ENCODE measurements at regions not wholly inside any gene's neighbourhood (a gene's known extent, or its start where the extent isn't known, plus 50 kb on each side); places are given as distances from the start of the nearest gene placed in this dataset.
A peak's percentile ranks its signal among the peaks of the same experiment; 100 is the strongest.

DNA sequence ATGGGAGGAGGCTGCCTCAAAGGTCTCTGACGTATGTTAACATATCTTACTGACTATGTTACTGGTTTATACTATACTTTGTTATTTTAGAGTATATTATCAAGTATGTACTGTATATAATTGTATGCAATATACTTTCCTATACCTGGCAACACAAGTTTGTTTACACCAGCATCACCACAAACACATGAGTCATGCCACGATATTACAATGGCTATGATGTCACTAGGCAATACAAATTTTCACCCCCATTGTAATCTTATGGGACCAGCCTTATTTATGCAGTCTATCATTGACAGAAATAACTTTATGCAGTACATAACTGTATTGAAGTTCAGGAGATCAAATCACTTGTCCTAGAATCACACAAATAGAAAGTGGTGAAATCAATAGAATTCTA is 329.9 kb upstream of the SLC7A11 start:
- Histone ChIP-seq H2AFZ (ENCODE audit: low read depth, low read length) (no peak overlapping the region), H3K27me3 (ENCODE audit: control insufficient read depth in 2 of 2, insufficient read depth in 2 of 2, low read length in 2 of 2) (peaks cover 0 to 2% of the 10 kb centered on the region in 2 experiments), H3K9me3 (replicated peaks; ENCODE audit: control insufficient read depth, insufficient read depth, low read length) (no peaks in the 10 kb centered on the region), H3K79me2 (ENCODE audit: control insufficient read depth, insufficient read depth, low read length) (no peaks in the 10 kb centered on the region), H3K27ac (ENCODE audit: insufficient read depth, low read depth, low read length) (no peak overlapping the region), H3K4me1 (ENCODE audit: control insufficient read depth, extremely low read depth, insufficient read depth, low read length) (no peaks in the 10 kb centered on the region), H3K9me1 (replicated peaks; ENCODE audit: control insufficient read depth, extremely low read depth, insufficient read depth, low read length) (no peaks in the 10 kb centered on the region), H3K4me2 (ENCODE audit: insufficient read depth, low read length) (no peak overlapping the region), H3K36me3 (ENCODE audit: control insufficient read depth in 2 of 2, extremely low read depth in 1 of 2, insufficient read depth in 2 of 2, low read length in 2 of 2) (no peaks in the 10 kb centered on the region), H3K4me3 (replicated peaks in 1 of 3; ENCODE audit: insufficient read depth in 1 of 3, low read depth in 1 of 3, low read length in 3 of 3) (no peak overlapping the region), H4K20me1 (replicated peaks; ENCODE audit: control insufficient read depth, extremely low read depth, insufficient read depth, low read length) (no peaks in the 10 kb centered on the region), H3K9ac (replicated peaks; ENCODE audit: extremely low read depth, insufficient read depth, low read length) (no peak overlapping the region)
- POLR2A ChIA-PET = no interaction called here
- peak; percentile 9 for DNase-seq (ENCODE audit: low read depth, low spot score)
- intact Hi-C loops (cut with micrococcal nuclease) = no loop called here
- dilution Hi-C loops (cut with MboI; ENCODE audit: extremely low pct_ligation_motif_present, low sequenced_read_pairs) = no loop called here
- TF ChIP-seq MYC (IDR thresholded peaks at IDR 0.05; ENCODE audit: low read depth, low read length) (no peak), JUN (IDR thresholded peaks at IDR 0.05; ENCODE audit: borderline replicate concordance, insufficient read depth, insufficient read length, low read depth) (peak; percentile 67)
- TF ChIP-seq, protein P1, sequence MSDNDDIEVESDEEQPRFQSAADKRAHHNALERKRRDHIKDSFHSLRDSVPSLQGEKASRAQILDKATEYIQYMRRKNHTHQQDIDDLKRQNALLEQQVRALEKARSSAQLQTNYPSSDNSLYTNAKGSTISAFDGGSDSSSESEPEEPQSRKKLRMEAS (IDR thresholded peaks at IDR 0.05; ENCODE audit: insufficient read depth, insufficient read length) = no peak
- no peak for FAIRE-seq
- no TSS peak for BruUV-seq (replicated peaks)
- CTCF ChIA-PET = no interaction called here

DNA sequence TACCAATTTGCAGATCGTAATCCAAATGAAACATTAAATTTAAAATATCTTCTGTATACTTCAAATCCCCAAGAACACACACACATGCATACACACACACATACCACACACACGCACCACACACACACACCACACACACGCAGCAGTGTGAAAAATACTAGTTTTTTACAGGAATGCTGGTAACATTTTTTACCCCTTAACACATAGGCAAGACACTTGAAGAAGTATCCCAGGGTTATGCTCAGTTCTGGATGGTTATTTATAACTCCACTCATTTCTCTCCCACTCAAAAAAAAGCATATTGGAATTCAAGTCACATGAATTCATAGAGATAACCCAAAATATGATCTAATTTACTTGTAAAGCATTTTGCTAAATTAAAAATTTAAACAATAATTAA is 325.5 kb upstream of the SLC7A11 start:
- H3K9me1 ChIP-seq (replicated peaks; ENCODE audit: control insufficient read depth, extremely low read depth, insufficient read depth, low read length) = no peaks in the 10 kb centered on the region
- no peak overlapping the region for H3K9ac ChIP-seq (replicated peaks; ENCODE audit: extremely low read depth, insufficient read depth, low read length)
- intact Hi-C loops (cut with micrococcal nuclease) (no loop called here), dilution Hi-C loops (cut with MboI; ENCODE audit: extremely low pct_ligation_motif_present, low sequenced_read_pairs) (no loop called here)
- FAIRE-seq (no peak), DNase-seq (ENCODE audit: low read depth, low spot score) (no peak)
- H3K4me3 ChIP-seq (replicated peaks in 1 of 3; ENCODE audit: insufficient read depth in 1 of 3, low read depth in 1 of 3, low read length in 3 of 3) = no peak overlapping the region
- no peaks in the 10 kb centered on the region for H4K20me1 ChIP-seq (replicated peaks; ENCODE audit: control insufficient read depth, extremely low read depth, insufficient read depth, low read length)
- BruUV-seq (replicated peaks) = no TSS peak
- no peaks in the 10 kb centered on the region for H3K27me3 ChIP-seq (ENCODE audit: control insufficient read depth in 2 of 2, insufficient read depth in 2 of 2, low read length in 2 of 2)
- H3K36me3 ChIP-seq (ENCODE audit: control insufficient read depth in 2 of 2, extremely low read depth in 1 of 2, insufficient read depth in 2 of 2, low read length in 2 of 2) = no peaks in the 10 kb centered on the region
- ChIA-PET CTCF (interaction anchor here (1.2 kb wide), 1 partner anchor 12 kb away, joined by 3 read pairs; no protein-coding TSS in a partner anchor), POLR2A (no interaction called here)
- H3K4me1 ChIP-seq (ENCODE audit: control insufficient read depth, extremely low read depth, insufficient read depth, low read length) = peaks cover 3% of the 10 kb centered on the region
- no peaks in the 10 kb centered on the region for H3K79me2 ChIP-seq (ENCODE audit: control insufficient read depth, insufficient read depth, low read length)
- H3K9me3 ChIP-seq (replicated peaks; ENCODE audit: control insufficient read depth, insufficient read depth, low read length) = no peaks in the 10 kb centered on the region
- no peak overlapping the region for H3K27ac ChIP-seq (ENCODE audit: insufficient read depth, low read depth, low read length)
- no peak for TF ChIP-seq MYC (IDR thresholded peaks at IDR 0.05; ENCODE audit: low read depth, low read length)
- TF ChIP-seq FOS (IDR thresholded peaks at IDR 0.05; ENCODE audit: borderline replicate concordance, insufficient read depth, low read length) = no peak
- no peak for TF ChIP-seq EZH2 (IDR thresholded peaks at IDR 0.05; ENCODE audit: borderline replicate concordance, low read depth, low read length, severe bottlenecking)
- no peak for TF ChIP-seq POLR2AphosphoS5 (IDR thresholded peaks at IDR 0.05; ENCODE audit: insufficient read depth, low read depth, low read length)
- TF ChIP-seq POLR2A (IDR thresholded peaks at IDR 0.05; ENCODE audit: low read depth, low read length) = no peak
- TF ChIP-seq, protein P2, sequence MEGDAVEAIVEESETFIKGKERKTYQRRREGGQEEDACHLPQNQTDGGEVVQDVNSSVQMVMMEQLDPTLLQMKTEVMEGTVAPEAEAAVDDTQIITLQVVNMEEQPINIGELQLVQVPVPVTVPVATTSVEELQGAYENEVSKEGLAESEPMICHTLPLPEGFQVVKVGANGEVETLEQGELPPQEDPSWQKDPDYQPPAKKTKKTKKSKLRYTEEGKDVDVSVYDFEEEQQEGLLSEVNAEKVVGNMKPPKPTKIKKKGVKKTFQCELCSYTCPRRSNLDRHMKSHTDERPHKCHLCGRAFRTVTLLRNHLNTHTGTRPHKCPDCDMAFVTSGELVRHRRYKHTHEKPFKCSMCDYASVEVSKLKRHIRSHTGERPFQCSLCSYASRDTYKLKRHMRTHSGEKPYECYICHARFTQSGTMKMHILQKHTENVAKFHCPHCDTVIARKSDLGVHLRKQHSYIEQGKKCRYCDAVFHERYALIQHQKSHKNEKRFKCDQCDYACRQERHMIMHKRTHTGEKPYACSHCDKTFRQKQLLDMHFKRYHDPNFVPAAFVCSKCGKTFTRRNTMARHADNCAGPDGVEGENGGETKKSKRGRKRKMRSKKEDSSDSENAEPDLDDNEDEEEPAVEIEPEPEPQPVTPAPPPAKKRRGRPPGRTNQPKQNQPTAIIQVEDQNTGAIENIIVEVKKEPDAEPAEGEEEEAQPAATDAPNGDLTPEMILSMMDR (IDR thresholded peaks at IDR 0.05; ENCODE audit: extremely low read depth in 1 of 2, insufficient read depth in 1 of 2, low read depth in 1 of 2, low read length in 2 of 2) = no peak
- TF ChIP-seq, protein P1 (IDR thresholded peaks at IDR 0.05; ENCODE audit: insufficient read depth, insufficient read length) = no peak
- TF ChIP-seq JUN (IDR thresholded peaks at IDR 0.05; ENCODE audit: borderline replicate concordance, insufficient read depth, insufficient read length, low read depth) = no peak
- no peak for TF ChIP-seq GATA2 (IDR thresholded peaks at IDR 0.05; ENCODE audit: insufficient read depth, insufficient read length, low read depth, low read length)
- H2AFZ ChIP-seq (ENCODE audit: low read depth, low read length) = no peak overlapping the region
- no peak overlapping the region for H3K4me2 ChIP-seq (ENCODE audit: insufficient read depth, low read length)
